ENCODE measurements at regions not wholly inside any gene's neighbourhood (a gene's known extent, or its start where the extent isn't known, plus 50 kb on each side); places are given as distances from the start of the nearest gene placed in this dataset.

GRCh38 chr21:38151021-38151645 lies 105.7 kb upstream of the KCNJ15 start:
- no peak overlapping the region for H2AFZ ChIP-seq (ENCODE audit: low read length)
- H3K79me2 ChIP-seq (ENCODE audit: insufficient read depth, low read length), result no peaks in the 10 kb centered on the region
- no peak for TF ChIP-seq CTCF (IDR thresholded peaks at IDR 0.05; ENCODE audit: extremely low read depth, low read depth, low read length)
- H3K4me1 ChIP-seq (ENCODE audit: insufficient read depth, low read length), result no peaks in the 10 kb centered on the region
- no peak overlapping the region for H3K4me3 ChIP-seq (ENCODE audit: insufficient read depth, low read length)
- no peaks in the 10 kb centered on the region for H3K9me3 ChIP-seq (ENCODE audit: low read depth, low read length)
- no peak overlapping the region for H3K4me2 ChIP-seq (ENCODE audit: insufficient read depth, low read length)
- H4K20me1 ChIP-seq (ENCODE audit: insufficient read depth, low read length), result no peaks in the 10 kb centered on the region
- peaks cover 74% of the 10 kb centered on the region for H3K27me3 ChIP-seq (ENCODE audit: insufficient read depth, low read length)
- no peak for DNase-seq (ENCODE audit: insufficient read length, low spot score, missing footprints)
- H3K36me3 ChIP-seq (ENCODE audit: insufficient read depth, low read length), result no peaks in the 10 kb centered on the region
- no peak overlapping the region for H3K27ac ChIP-seq (ENCODE audit: low read depth, low read length)

DNA sequence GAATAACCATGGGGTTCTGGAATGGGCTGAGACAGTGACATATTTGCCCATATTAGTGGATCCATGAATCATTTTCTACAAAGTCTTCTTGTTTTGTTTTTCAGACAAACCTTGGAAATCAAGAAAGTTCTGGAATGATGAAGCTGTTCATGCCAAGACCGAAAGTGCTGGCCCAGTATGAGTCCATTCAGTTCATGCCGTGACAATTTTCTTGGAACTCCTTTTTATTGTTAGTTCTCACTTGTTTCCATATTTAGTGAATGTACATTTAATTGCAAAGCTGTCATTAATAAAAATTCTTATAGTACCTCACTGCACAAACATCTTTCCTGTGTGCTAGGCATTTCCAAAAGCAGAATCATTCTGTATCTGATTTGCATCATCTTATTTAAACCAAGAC lies 100.6 kb upstream of the KCNJ15 start:
- Histone ChIP-seq H3K36me3 (ENCODE audit: insufficient read depth, low read length) (no peaks in the 10 kb centered on the region), H3K4me1 (ENCODE audit: insufficient read depth, low read length) (peaks cover 6% of the 10 kb centered on the region), H3K79me2 (ENCODE audit: insufficient read depth, low read length) (no peaks in the 10 kb centered on the region), H3K4me2 (ENCODE audit: insufficient read depth, low read length) (no peak overlapping the region), H3K9me3 (ENCODE audit: low read depth, low read length) (no peaks in the 10 kb centered on the region), H3K27me3 (ENCODE audit: insufficient read depth, low read length) (peaks cover 57% of the 10 kb centered on the region), H3K27ac (ENCODE audit: low read depth, low read length) (no peak overlapping the region), H4K20me1 (ENCODE audit: insufficient read depth, low read length) (no peaks in the 10 kb centered on the region), H3K4me3 (ENCODE audit: insufficient read depth, low read length) (no peak overlapping the region), H2AFZ (ENCODE audit: low read length) (no peak overlapping the region)
- no peak for DNase-seq (ENCODE audit: insufficient read length, low spot score, missing footprints)
- TF ChIP-seq CTCF (IDR thresholded peaks at IDR 0.05; ENCODE audit: extremely low read depth, low read depth, low read length), result no peak

- Histone ChIP-seq H3K27ac (ENCODE audit: low read depth, low read length) (no peak overlapping the region), H2AFZ (ENCODE audit: low read length) (peak overlapping the region; percentile 26), H3K9me3 (ENCODE audit: low read depth, low read length) (no peaks in the 10 kb centered on the region), H4K20me1 (ENCODE audit: insufficient read depth, low read length) (no peaks in the 10 kb centered on the region), H3K79me2 (ENCODE audit: insufficient read depth, low read length) (no peaks in the 10 kb centered on the region), H3K4me3 (ENCODE audit: insufficient read depth, low read length) (no peak overlapping the region), H3K27me3 (ENCODE audit: insufficient read depth, low read length) (peaks cover 34% of the 10 kb centered on the region), H3K4me1 (ENCODE audit: insufficient read depth, low read length) (peaks cover 6% of the 10 kb centered on the region), H3K36me3 (ENCODE audit: insufficient read depth, low read length) (no peaks in the 10 kb centered on the region), H3K4me2 (ENCODE audit: insufficient read depth, low read length) (peak overlapping the region; percentile 0)
- peak; percentile 82 for DNase-seq (ENCODE audit: insufficient read length, low spot score, missing footprints)
- TF ChIP-seq CTCF (IDR thresholded peaks at IDR 0.05; ENCODE audit: extremely low read depth, low read depth, low read length), result peak; percentile 95
Measured at GRCh38 chr21:38159355-38159754, 97.4 kb upstream of the KCNJ15 start.

- H3K9me3 ChIP-seq (ENCODE audit: low read depth, low read length), result no peaks in the 10 kb centered on the region
- no peak overlapping the region for H2AFZ ChIP-seq (ENCODE audit: low read length)
- H3K79me2 ChIP-seq (ENCODE audit: insufficient read depth, low read length), result no peaks in the 10 kb centered on the region
- H3K36me3 ChIP-seq (ENCODE audit: insufficient read depth, low read length), result no peaks in the 10 kb centered on the region
- no peak overlapping the region for H3K4me2 ChIP-seq (ENCODE audit: insufficient read depth, low read length)
- H3K27ac ChIP-seq (ENCODE audit: low read depth, low read length), result no peak overlapping the region
- DNase-seq (ENCODE audit: insufficient read length, low spot score, missing footprints), result peak; percentile 58
- peaks cover 6% of the 10 kb centered on the region for H3K4me1 ChIP-seq (ENCODE audit: insufficient read depth, low read length)
- H3K27me3 ChIP-seq (ENCODE audit: insufficient read depth, low read length), result no peaks in the 10 kb centered on the region
- H3K4me3 ChIP-seq (ENCODE audit: insufficient read depth, low read length), result no peak overlapping the region
- no peaks in the 10 kb centered on the region for H4K20me1 ChIP-seq (ENCODE audit: insufficient read depth, low read length)
- TF ChIP-seq CTCF (IDR thresholded peaks at IDR 0.05; ENCODE audit: extremely low read depth, low read depth, low read length), result no peak
Measured at GRCh38 chr21:38165466-38166172, 91.2 kb upstream of the KCNJ15 start.
